GM21423 (cell line): ENCODE measurements at regions not wholly inside any gene's neighbourhood (a gene's known extent, or its start where the extent isn't known, plus 50 kb on each side); places are given as distances from the start of the nearest gene placed in this dataset.
"Not testable (repeated sequence)": the region's sequence is repeated elsewhere in the genome, so short reads cannot be mapped to it uniquely, and the experiment has no call there.

Source experiments
- ATAC-seq: cut with Tn5 transposase; IDR thresholded peaks from one replicate; pipeline ENCODE4 v1.9.1; 2021; ENCODE audit warnings: mild to moderate bottlenecking, moderate library complexity; ENCODE audit not compliant: unreplicated experiment

- ATAC-seq: no peak
Observed at GRCh38 chr3:176357891-176358290, 839.4 kb downstream of the TBL1XR1 start.

GRCh38 chr3:176354843-176355242, 842.4 kb downstream of the TBL1XR1 start:
- ATAC-seq: no peak

- ATAC-seq: no peak
Observed at GRCh38 chr3:176352716-176353334, 844.5 kb downstream of the TBL1XR1 start.

- no peak for ATAC-seq
Observed at GRCh38 chr3:176351408-176351807, 845.9 kb downstream of the TBL1XR1 start.

- no peak for ATAC-seq
Observed at GRCh38 chr3:176349706-176350105, 847.6 kb downstream of the TBL1XR1 start.

GRCh38 chr3:176347424-176348146, 849.7 kb downstream of the TBL1XR1 start:
- ATAC-seq: no peak

GRCh38 chr3:176341963-176342362, 855.3 kb downstream of the TBL1XR1 start:
- no peak for ATAC-seq

GRCh38 chr3:176328666-176329065, 868.6 kb downstream of the TBL1XR1 start:
- ATAC-seq: no peak

GRCh38 chr3:176328198-176328597, 869.1 kb downstream of the TBL1XR1 start:
- no peak for ATAC-seq

- not testable (repeated sequence) for ATAC-seq
Observed at GRCh38 chr3:176326894-176327490, 870.3 kb downstream of the TBL1XR1 start.

GRCh38 chr3:176321532-176321931, 875.8 kb downstream of the TBL1XR1 start:
- ATAC-seq: not testable (repeated sequence)

- ATAC-seq: no peak
Observed at GRCh38 chr3:176321099-176321498, 876.2 kb downstream of the TBL1XR1 start.

GRCh38 chr3:176313426-176313825, 883.9 kb downstream of the TBL1XR1 start:
- ATAC-seq: no peak

GRCh38 chr3:176310641-176311040, 886.6 kb downstream of the TBL1XR1 start:
- ATAC-seq: no peak

GRCh38 chr3:176302271-176302670, 895.0 kb downstream of the TBL1XR1 start:
- no peak for ATAC-seq

GRCh38 chr3:176296066-176296597, 901.1 kb downstream of the TBL1XR1 start:
- no peak for ATAC-seq

- no peak for ATAC-seq
Observed at GRCh38 chr3:176293276-176293675, 904.0 kb downstream of the TBL1XR1 start.

- no peak for ATAC-seq
Observed at GRCh38 chr3:176286476-176287085, 910.7 kb downstream of the TBL1XR1 start.

GRCh38 chr3:176275538-176275937, 921.7 kb downstream of the TBL1XR1 start:
- ATAC-seq: no peak

GRCh38 chr3:176275113-176275512, 922.2 kb downstream of the TBL1XR1 start:
- ATAC-seq: no peak

GRCh38 chr3:176274161-176274560, 923.1 kb downstream of the TBL1XR1 start:
- no peak for ATAC-seq
